ENCODE measurements at regions not wholly inside any gene's neighbourhood (a gene's known extent, or its start where the extent isn't known, plus 50 kb on each side); places are given as distances from the start of the nearest gene placed in this dataset.

GRCh38 chr11:35079611-35080010, 59.4 kb upstream of the CD44 start:
- H3K27me3 ChIP-seq (ENCODE audit: control insufficient read depth in 1 of 2, insufficient read depth in 2 of 2, low read length in 2 of 2) = no peaks in the 10 kb centered on the region
- peaks cover 22% of the 10 kb centered on the region for H3K4me1 ChIP-seq (ENCODE audit: control insufficient read depth, insufficient read depth, low read length)
- H3K9ac ChIP-seq (ENCODE audit: low read length in 2 of 2) = no peak overlapping the region
- no peak overlapping the region for H3K4me3 ChIP-seq (ENCODE audit: low read length in 2 of 2)
- H3K36me3 ChIP-seq (ENCODE audit: control insufficient read depth in 2 of 2, insufficient read depth in 2 of 2, low read length in 2 of 2) = no peaks in the 10 kb centered on the region
- no peak overlapping the region for H3K27ac ChIP-seq (ENCODE audit: low read length)
- no peaks in the 10 kb centered on the region for H3K9me3 ChIP-seq (ENCODE audit: control insufficient read depth in 2 of 2, low read length in 2 of 2)

DNA sequence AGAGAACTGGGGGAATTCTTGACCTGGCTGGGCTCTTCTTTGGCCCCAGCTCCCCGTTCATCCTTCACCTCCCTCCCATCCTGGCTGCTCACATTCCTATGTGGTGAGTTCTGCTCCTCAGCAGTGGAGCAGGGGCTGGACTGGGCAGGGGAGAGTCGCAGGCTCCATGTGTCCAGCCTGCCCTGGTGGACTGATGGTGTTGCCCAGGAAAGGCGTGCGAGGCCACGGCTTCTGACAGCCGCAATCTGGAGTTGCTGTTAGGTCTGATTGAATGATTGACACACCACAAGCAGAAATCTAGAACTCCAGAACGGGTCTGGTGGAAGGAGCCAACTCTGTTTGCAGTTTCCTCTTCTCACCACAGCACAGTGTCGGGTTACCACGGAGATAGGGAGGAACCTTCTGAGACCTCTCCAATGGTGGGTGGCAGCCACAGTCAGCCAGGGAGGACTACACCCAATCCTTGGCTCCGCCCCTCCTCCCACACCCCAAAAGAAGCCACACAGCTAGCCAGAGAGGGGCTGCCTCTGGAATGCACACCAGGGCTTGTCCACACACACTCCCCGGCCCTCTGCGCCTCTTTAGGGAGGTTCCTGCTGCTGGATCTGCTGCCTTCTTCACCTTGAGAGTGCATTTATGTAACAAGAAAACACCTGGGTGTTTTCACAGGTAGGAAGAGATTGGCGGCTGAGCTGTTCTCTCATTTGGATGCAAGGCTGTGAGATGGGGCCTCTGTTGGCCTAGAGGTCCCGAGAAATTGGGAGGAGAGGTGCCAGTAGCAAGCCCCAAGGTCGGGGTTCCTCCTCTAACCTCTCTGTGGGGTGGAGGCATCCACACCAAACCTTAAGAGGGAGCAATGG, 56.4 kb upstream of the CD44 start:
- H3K9me3 ChIP-seq (ENCODE audit: control insufficient read depth in 2 of 2, low read length in 2 of 2) = no peaks in the 10 kb centered on the region
- no peaks in the 10 kb centered on the region for H3K36me3 ChIP-seq (ENCODE audit: control insufficient read depth in 2 of 2, insufficient read depth in 2 of 2, low read length in 2 of 2)
- H3K27me3 ChIP-seq (ENCODE audit: control insufficient read depth in 1 of 2, insufficient read depth in 2 of 2, low read length in 2 of 2) = no peaks in the 10 kb centered on the region
- peaks cover 36% of the 10 kb centered on the region for H3K4me1 ChIP-seq (ENCODE audit: control insufficient read depth, insufficient read depth, low read length)
- H3K27ac ChIP-seq (ENCODE audit: low read length) = peak overlapping the region; percentile 64
- peak overlapping the region in 1 of 2 donors; percentile 22 for H3K4me3 ChIP-seq (ENCODE audit: low read length in 2 of 2)
- no peak overlapping the region for H3K9ac ChIP-seq (ENCODE audit: low read length in 2 of 2)

GRCh38 chr11:35083181-35083430, 55.9 kb upstream of the CD44 start:
- peak overlapping the region in 1 of 2 donors; percentile 22 for H3K4me3 ChIP-seq (ENCODE audit: low read length in 2 of 2)
- no peaks in the 10 kb centered on the region for H3K9me3 ChIP-seq (ENCODE audit: control insufficient read depth in 2 of 2, low read length in 2 of 2)
- H3K9ac ChIP-seq (ENCODE audit: low read length in 2 of 2) = no peak overlapping the region
- peaks cover 39% of the 10 kb centered on the region for H3K4me1 ChIP-seq (ENCODE audit: control insufficient read depth, insufficient read depth, low read length)
- H3K27me3 ChIP-seq (ENCODE audit: control insufficient read depth in 1 of 2, insufficient read depth in 2 of 2, low read length in 2 of 2) = no peaks in the 10 kb centered on the region
- H3K27ac ChIP-seq (ENCODE audit: low read length) = peak overlapping the region; percentile 64
- H3K36me3 ChIP-seq (ENCODE audit: control insufficient read depth in 2 of 2, insufficient read depth in 2 of 2, low read length in 2 of 2) = no peaks in the 10 kb centered on the region

DNA sequence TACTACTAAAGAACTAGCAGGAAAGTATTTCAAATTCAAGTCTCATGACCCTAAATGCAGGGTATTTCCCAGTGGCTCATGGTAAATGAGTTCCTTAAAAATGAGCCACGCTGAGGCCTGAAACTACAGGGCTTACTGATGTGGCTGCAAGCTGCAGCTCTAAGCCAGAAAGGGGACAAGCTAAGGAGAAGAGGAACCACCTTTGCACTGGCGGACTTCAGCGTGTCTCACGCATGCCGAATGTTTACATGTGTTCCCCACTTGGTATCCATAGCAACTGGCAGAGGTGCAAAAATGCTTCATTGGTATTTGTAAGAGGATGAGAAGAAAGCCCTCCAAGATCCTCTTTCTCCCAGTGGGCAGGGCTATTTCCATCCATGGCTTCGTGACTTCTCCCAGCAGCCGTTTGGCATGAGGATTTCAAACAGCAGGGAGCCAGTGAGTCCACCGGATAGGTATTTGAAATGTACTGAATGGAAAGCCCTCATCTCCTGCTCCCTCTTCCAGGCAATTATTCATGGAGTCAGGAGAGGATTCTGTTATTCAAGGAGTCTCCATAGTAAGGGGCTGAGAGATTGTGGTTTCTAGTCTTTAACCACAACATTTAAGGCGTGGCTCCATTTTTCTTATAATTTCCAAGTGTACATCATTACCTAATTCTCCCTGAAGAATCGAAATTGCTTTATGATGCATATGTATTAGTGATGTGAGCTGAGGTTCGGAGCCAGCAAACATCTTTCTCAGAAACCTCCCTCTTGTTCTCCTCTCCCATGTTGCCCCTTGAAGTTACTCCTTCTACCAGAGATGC, 55.3 kb upstream of the CD44 start:
- H3K27me3 ChIP-seq (ENCODE audit: control insufficient read depth in 1 of 2, insufficient read depth in 2 of 2, low read length in 2 of 2) = no peaks in the 10 kb centered on the region
- no peaks in the 10 kb centered on the region for H3K9me3 ChIP-seq (ENCODE audit: control insufficient read depth in 2 of 2, low read length in 2 of 2)
- no peaks in the 10 kb centered on the region for H3K36me3 ChIP-seq (ENCODE audit: control insufficient read depth in 2 of 2, insufficient read depth in 2 of 2, low read length in 2 of 2)
- peak overlapping the region; percentile 64 for H3K27ac ChIP-seq (ENCODE audit: low read length)
- peaks cover 44% of the 10 kb centered on the region for H3K4me1 ChIP-seq (ENCODE audit: control insufficient read depth, insufficient read depth, low read length)
- peak overlapping the region in 1 of 2 donors; percentile 21 for H3K9ac ChIP-seq (ENCODE audit: low read length in 2 of 2)
- H3K4me3 ChIP-seq (ENCODE audit: low read length in 2 of 2) = no peak overlapping the region

DNA sequence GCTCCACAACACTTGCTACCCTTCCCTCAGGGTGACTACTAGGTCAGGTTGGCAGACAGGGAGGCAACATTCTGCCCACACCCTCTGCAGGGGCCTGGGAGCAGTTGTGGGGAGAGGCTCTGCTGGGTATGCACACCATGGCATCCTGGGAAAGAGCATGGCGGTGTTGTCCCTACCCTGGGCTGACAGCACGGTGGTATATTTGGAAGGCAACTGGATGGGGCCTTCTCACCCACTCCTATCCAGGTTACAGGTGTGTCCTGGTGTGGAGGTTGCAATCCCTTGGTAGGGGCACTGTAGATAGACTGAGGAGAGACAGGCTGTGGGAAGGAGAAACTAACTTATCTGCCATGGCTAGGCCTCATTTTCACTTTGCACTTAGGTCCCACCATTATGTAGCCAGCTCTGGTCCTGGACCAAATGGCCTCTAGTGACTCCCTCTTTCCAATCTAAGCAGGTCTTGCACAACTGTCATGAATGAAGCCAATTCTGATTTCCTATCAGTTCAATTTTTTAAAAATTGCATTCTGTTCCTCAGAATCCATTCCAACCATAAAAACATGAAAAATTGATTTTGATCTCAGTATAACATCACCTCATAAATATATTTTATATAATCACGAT, 54.0 kb upstream of the CD44 start:
- Histone ChIP-seq H3K4me3 (ENCODE audit: low read length in 2 of 2) (no peak overlapping the region), H3K9me3 (ENCODE audit: control insufficient read depth in 2 of 2, low read length in 2 of 2) (no peaks in the 10 kb centered on the region), H3K27ac (ENCODE audit: low read length) (peak overlapping the region; percentile 64)

DNA sequence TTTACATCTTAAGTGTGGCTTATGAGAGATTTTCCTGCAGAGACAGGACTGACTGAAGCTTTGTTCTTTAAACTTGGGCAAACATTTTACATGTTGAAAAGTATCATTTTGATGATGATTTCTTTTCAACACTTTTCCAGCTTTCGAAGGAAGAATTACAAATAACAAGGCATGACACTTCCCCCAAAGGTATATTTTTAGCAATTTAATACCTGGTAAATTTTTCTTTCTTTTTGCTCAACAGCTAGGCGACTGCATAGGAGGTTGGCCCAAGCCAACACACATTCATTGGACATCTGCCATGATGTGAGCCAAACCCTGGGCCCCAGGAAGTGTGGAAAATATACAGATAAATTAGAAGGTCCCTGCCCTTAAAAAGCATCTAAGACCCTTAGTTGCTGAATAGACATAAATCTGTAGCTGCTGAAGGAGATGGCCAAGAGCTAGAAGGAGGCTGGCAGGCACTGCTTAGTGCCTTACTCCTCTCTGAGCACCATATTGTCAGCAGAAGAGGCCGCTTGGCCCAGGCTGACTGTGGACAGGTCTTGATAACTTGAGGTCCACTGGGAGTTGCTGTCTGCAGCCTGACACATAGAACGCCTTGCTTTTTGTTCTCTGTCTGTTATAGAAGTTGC, 53.3 kb upstream of the CD44 start:
- H3K9me3 ChIP-seq (ENCODE audit: control insufficient read depth in 2 of 2, low read length in 2 of 2) = no peaks in the 10 kb centered on the region
- H3K4me1 ChIP-seq (ENCODE audit: control insufficient read depth, insufficient read depth, low read length) = peaks cover 45% of the 10 kb centered on the region
- H3K9ac ChIP-seq (ENCODE audit: low read length in 2 of 2) = no peak overlapping the region
- H3K36me3 ChIP-seq (ENCODE audit: control insufficient read depth in 2 of 2, insufficient read depth in 2 of 2, low read length in 2 of 2) = no peaks in the 10 kb centered on the region
- no peaks in the 10 kb centered on the region for H3K27me3 ChIP-seq (ENCODE audit: control insufficient read depth in 1 of 2, insufficient read depth in 2 of 2, low read length in 2 of 2)
- no peak overlapping the region for H3K27ac ChIP-seq (ENCODE audit: low read length)
- no peak overlapping the region for H3K4me3 ChIP-seq (ENCODE audit: low read length in 2 of 2)

More for the DNA sequence above, 54.0 kb upstream of the CD44 start:
- H3K36me3 ChIP-seq (ENCODE audit: control insufficient read depth in 2 of 2, insufficient read depth in 2 of 2, low read length in 2 of 2) = no peaks in the 10 kb centered on the region
- no peak overlapping the region for H3K9ac ChIP-seq (ENCODE audit: low read length in 2 of 2)
- H3K4me1 ChIP-seq (ENCODE audit: control insufficient read depth, insufficient read depth, low read length) = peaks cover 45% of the 10 kb centered on the region
- no peaks in the 10 kb centered on the region for H3K27me3 ChIP-seq (ENCODE audit: control insufficient read depth in 1 of 2, insufficient read depth in 2 of 2, low read length in 2 of 2)

GRCh38 chr11:35087648-35088047, 51.3 kb upstream of the CD44 start:
- no peak overlapping the region for H3K27ac ChIP-seq (ENCODE audit: low read length)
- H3K4me3 ChIP-seq (ENCODE audit: low read length in 2 of 2) = no peak overlapping the region
- H3K27me3 ChIP-seq (ENCODE audit: control insufficient read depth in 1 of 2, insufficient read depth in 2 of 2, low read length in 2 of 2) = no peaks in the 10 kb centered on the region
- no peaks in the 10 kb centered on the region for H3K9me3 ChIP-seq (ENCODE audit: control insufficient read depth in 2 of 2, low read length in 2 of 2)
- peaks cover 43% of the 10 kb centered on the region for H3K4me1 ChIP-seq (ENCODE audit: control insufficient read depth, insufficient read depth, low read length)
- no peaks in the 10 kb centered on the region for H3K36me3 ChIP-seq (ENCODE audit: control insufficient read depth in 2 of 2, insufficient read depth in 2 of 2, low read length in 2 of 2)
- no peak overlapping the region for H3K9ac ChIP-seq (ENCODE audit: low read length in 2 of 2)

DNA sequence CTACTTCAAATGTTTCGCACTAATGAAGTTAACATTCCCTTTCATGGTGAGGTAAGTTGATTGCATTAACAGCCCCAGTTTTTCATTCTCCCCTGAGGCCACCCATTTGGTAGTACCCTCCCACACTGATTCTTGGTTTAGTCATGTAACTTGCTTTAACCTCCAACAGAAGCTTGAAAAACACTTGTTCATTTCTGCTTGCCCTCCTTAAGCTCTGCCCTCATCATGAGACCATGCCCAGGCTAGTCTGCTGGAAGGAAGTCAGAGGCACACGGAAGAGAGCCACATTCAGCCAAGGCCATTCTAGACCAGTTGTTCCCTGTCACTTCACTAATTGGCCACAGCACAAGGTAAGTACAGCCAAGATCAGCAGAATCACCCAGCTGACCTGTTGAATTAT, 50.7 kb upstream of the CD44 start:
- Histone ChIP-seq H3K4me1 (ENCODE audit: control insufficient read depth, insufficient read depth, low read length) (peaks cover 37% of the 10 kb centered on the region), H3K36me3 (ENCODE audit: control insufficient read depth in 2 of 2, insufficient read depth in 2 of 2, low read length in 2 of 2) (no peaks in the 10 kb centered on the region), H3K9me3 (ENCODE audit: control insufficient read depth in 2 of 2, low read length in 2 of 2) (no peaks in the 10 kb centered on the region), H3K4me3 (ENCODE audit: low read length in 2 of 2) (peak overlapping the region in 1 of 2 donors; percentile 22), H3K27me3 (ENCODE audit: control insufficient read depth in 1 of 2, insufficient read depth in 2 of 2, low read length in 2 of 2) (no peaks in the 10 kb centered on the region), H3K27ac (ENCODE audit: low read length) (no peak overlapping the region), H3K9ac (ENCODE audit: low read length in 2 of 2) (no peak overlapping the region)

- Histone ChIP-seq H3K9ac (ENCODE audit: low read length in 2 of 2) (no peak overlapping the region), H3K4me3 (ENCODE audit: low read length in 2 of 2) (no peak overlapping the region), H3K27ac (ENCODE audit: low read length) (no peak overlapping the region), H3K36me3 (ENCODE audit: control insufficient read depth in 2 of 2, insufficient read depth in 2 of 2, low read length in 2 of 2) (no peaks in the 10 kb centered on the region), H3K4me1 (ENCODE audit: control insufficient read depth, insufficient read depth, low read length) (peaks cover 33% of the 10 kb centered on the region), H3K9me3 (ENCODE audit: control insufficient read depth in 2 of 2, low read length in 2 of 2) (no peaks in the 10 kb centered on the region), H3K27me3 (ENCODE audit: control insufficient read depth in 1 of 2, insufficient read depth in 2 of 2, low read length in 2 of 2) (no peaks in the 10 kb centered on the region)
Observed at GRCh38 chr11:35088676-35089075, 50.3 kb upstream of the CD44 start.

Measured in stomach smooth muscle (tissue), 2 donors.